Large intestine (tissue), 3 donors: ENCODE measurements at regions not wholly inside any gene's neighbourhood (a gene's known extent, or its start where the extent isn't known, plus 50 kb on each side); places are given as distances from the start of the nearest gene placed in this dataset.

Experiments
- DNase-seq, 2 donors: peaks; one replicate each; pipeline versions ENCODE4 v3.0.0 to v3.0.0-alpha.2; 2013
- H3K27ac ChIP-seq: one replicate; pipeline ENCODE4 v1.5.1; 2013; ENCODE audit warnings: low read length
- H3K27me3 ChIP-seq: 2 replicates; pipeline ENCODE4 v1.6.1; 2013; ENCODE audit warnings: low read length; ENCODE audit not compliant: control insufficient read depth, insufficient read depth
- H3K36me3 ChIP-seq: 2 replicates; pipeline ENCODE4 v1.6.1; 2013; ENCODE audit warnings: low read length; ENCODE audit not compliant: control insufficient read depth, insufficient read depth
- H3K4me1 ChIP-seq: one replicate; pipeline ENCODE4 v1.6.1; 2013; ENCODE audit warnings: low read length; ENCODE audit not compliant: control insufficient read depth, insufficient read depth
- H3K4me3 ChIP-seq: one replicate; pipeline ENCODE4 v1.5.1; 2013; ENCODE audit warnings: low read length
- H3K9me3 ChIP-seq: one replicate; pipeline ENCODE4 v1.6.1; 2013; ENCODE audit warnings: mild to moderate bottlenecking, low read depth, low read length, moderate library complexity; ENCODE audit not compliant: control insufficient read depth
- WGBS: methylation state at CpG from one replicate; pipeline ENCODE4 v1.1.5; 2013; ENCODE audit warnings: low lambda C conversion rate; ENCODE audit not compliant: insufficient coverage; 5-methylcytosine and 5-hydroxymethylcytosine counted together

DNA sequence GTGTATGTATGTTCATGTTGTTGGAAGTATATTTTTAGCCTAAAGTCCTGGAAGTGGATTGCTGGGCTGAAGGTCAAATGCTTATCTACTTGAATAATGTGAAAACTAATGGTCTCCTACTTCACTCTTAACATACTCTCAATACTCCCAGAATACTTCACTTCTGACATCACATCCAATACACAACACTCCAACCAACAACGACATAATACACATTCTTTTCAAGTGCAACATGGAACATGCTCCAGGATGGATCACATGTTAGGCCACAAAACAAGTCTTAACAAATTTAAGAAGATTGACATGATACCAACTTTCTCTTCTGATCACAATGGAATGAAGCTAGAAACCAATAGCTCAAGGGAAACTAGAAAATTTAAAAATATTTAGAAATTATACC lies 126.9 kb upstream of the ADCY1 start:
- Histone ChIP-seq H3K4me1 (no peaks in the 10 kb centered on the region), H3K36me3 (no peaks in the 10 kb centered on the region), H3K27me3 (no peaks in the 10 kb centered on the region), H3K4me3 (no peak overlapping the region), H3K9me3 (no peaks in the 10 kb centered on the region), H3K27ac (no peak overlapping the region)
- no peak for DNase-seq
- WGBS = 100% methylated on average over 1 of the region's 1 CpG

DNA sequence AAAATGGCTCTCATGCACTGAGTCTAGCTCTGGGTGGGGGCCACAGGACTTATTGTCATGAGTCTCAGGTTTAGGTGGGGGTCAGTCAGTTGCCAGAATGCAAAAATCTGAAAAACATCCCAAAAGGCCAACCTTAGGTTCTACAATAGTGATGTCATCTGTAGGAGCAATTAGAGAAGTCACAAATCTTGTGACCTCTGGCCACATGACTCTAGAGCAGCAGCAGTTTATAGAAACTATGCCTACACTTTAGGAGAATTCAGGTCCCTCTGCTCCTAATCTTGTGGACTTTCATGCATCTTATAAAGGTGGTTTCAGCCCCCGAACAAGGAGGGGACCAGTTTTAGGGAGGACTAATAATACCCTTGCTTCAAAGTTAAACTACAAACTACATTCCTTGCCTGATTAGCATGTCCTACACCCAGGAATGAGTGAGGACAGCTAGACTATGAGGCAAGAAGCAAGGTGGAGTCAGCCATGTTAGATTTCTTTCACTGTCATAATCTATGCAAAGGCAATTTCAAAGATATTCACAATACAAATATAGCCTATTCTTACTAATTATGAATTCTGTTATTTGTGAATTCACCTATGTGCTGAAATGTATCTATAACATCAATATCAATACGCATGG lies 123.5 kb upstream of the ADCY1 start:
- no peaks in the 10 kb centered on the region for H3K9me3 ChIP-seq
- H3K4me1 ChIP-seq = no peaks in the 10 kb centered on the region
- no peaks in the 10 kb centered on the region for H3K36me3 ChIP-seq
- no peaks in the 10 kb centered on the region for H3K27me3 ChIP-seq
- H3K4me3 ChIP-seq = no peak overlapping the region
- no peak overlapping the region for H3K27ac ChIP-seq
- DNase-seq = no peak
- no CpG with 5 or more reads among the region's 2 CpGs for WGBS

DNA sequence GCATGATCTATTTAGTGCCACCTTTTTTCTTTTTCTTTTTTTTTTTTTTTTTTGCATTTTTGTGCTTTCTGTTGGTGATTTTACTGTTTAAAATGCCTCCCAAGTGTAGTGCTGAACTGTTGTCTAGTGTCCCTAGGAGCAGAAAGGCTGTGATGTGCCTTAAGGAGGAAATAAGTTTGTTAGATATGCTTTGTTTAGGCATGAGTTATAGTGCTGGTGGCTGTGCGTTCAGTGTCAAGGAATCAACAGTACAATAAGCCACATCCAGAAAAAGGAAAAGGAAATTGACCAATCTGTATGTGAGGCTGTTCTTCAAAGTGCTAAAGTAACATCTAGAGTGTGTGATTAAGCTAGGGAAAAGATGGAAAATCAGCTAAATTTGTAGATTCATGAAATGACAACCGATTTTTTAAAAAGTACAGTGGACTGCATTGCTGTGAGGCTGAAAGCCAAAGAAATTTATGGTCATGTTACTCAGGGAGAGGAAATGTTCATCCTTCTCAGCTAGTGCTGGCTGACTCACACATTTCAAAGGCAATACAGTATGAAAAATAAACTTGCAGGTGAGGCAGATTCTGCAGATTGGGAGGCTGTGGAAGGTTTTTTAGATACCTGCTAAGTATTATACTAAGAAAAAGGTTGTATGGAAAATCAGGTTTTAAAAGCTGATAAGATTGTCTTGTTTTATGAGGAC lies 122.7 kb upstream of the ADCY1 start:
- Histone ChIP-seq H3K4me1 (no peaks in the 10 kb centered on the region), H3K27ac (no peak overlapping the region), H3K36me3 (no peaks in the 10 kb centered on the region), H3K27me3 (no peaks in the 10 kb centered on the region), H3K4me3 (no peak overlapping the region), H3K9me3 (no peaks in the 10 kb centered on the region)
- 90% methylated on average over 2 of the region's 2 CpGs for WGBS
- DNase-seq = no peak

DNA sequence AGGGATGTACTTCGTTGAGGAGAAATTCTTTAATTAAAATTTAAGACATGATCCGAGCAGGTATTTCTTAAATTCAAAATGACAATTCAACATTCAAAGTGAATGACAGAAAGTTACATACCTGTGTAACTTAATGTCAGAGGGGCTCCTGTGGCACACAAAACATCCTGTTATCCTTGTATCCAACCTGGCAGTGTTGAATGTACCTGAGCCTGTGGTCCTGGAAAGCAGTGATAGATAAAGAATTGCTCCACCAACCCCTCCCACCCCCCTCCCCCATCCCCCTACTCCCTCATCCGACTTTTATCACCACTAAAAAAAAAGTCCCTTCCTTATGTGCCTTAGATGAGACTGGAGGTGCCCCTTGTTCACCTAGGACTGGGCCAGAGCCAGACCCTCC lies 119.4 kb upstream of the ADCY1 start:
- no peak for DNase-seq
- Histone ChIP-seq H3K4me1 (no peaks in the 10 kb centered on the region), H3K9me3 (no peaks in the 10 kb centered on the region), H3K4me3 (no peak overlapping the region), H3K27me3 (no peaks in the 10 kb centered on the region), H3K27ac (no peak overlapping the region), H3K36me3 (no peaks in the 10 kb centered on the region)
- no CpG with 5 or more reads among the region's 3 CpGs for WGBS

DNA sequence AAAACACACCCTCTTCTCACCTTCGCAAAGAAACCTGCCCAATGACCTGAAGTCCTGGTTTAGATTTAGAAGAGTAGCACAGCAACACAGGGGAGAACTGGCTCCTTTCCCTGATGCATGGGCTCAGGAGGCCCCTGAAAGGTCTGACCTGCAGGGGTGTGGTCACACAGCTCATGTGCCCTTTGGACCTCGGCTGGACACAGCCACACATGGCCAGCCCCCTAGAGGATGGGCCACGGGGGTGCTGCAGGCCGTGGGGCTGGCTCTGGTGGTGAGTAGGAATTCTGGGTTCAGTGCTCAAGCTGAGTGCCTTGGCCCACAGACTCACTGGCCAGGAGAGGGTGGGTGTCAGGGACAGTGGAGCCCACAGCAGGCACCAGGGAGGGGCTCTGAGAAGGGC lies 118.5 kb upstream of the ADCY1 start:
- no peaks in the 10 kb centered on the region for H3K4me1 ChIP-seq
- no peaks in the 10 kb centered on the region for H3K27me3 ChIP-seq
- no peaks in the 10 kb centered on the region for H3K9me3 ChIP-seq
- H3K27ac ChIP-seq = no peak overlapping the region
- H3K4me3 ChIP-seq = no peak overlapping the region
- DNase-seq = no peak
- WGBS = no CpG with 5 or more reads among the region's 4 CpGs
- H3K36me3 ChIP-seq = no peaks in the 10 kb centered on the region

DNA sequence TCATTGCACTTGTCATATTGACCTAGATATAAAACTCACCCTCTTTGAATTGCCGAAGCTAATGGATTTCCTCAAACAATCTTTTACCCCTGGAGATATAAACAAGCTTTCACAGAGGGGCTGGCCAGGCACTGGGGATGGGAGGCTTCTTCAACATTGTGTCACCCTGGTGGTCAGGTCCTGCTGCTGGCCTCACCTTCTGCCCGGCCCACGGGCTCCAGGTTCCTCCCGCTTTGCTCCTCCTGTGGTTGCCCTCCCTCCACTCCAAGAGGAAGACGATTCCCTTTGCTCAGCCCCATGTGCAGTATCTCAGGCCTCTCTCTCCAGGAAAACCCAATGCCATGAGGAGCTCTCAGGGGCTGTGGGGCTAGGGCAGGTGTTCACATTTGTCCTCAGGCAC lies 118.1 kb upstream of the ADCY1 start:
- WGBS = no CpG with 5 or more reads among the region's 5 CpGs
- H3K4me3 ChIP-seq = no peak overlapping the region
- H3K4me1 ChIP-seq = no peaks in the 10 kb centered on the region
- no peaks in the 10 kb centered on the region for H3K9me3 ChIP-seq
- no peak for DNase-seq
- no peaks in the 10 kb centered on the region for H3K27me3 ChIP-seq
- no peak overlapping the region for H3K27ac ChIP-seq
- H3K36me3 ChIP-seq = no peaks in the 10 kb centered on the region

DNA sequence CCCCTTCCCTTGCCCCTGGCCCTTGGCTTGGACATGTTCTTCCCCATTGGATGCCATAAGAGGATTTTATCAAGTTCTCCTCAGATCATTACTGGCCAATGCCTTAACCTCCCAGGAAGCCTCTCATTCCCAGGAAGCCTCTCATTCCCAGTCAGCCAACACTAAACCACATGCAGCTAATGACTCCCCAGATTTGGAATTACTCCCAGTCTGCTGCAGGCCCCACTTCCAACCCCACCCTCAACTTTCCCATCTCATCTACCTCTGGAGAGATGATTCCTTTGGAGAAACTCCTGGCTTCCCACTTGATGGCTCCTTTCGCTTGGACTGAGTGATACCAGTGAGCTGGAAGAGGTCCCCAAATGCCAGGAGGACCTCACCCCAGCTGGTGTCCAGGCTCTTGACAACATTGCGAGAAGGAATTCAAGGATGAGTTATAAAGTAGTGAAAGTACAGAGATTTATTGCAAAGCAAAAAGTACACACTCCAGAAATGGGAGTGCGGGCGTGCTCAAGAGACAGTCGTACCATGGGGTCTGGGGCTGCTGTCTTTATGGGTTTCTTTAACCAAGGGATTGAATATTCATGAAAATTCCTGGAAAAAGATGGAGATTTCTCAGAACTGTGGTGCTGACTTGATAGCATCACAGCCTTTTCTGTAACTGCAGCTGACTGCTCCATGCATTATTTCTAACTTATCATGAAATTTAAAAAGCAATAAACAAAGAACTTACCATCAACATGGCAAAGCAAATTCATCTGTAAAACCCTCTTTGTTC lies 117.2 kb upstream of the ADCY1 start:
- no peak overlapping the region for H3K27ac ChIP-seq
- 100% methylated on average over 1 of the region's 5 CpGs for WGBS
- H3K36me3 ChIP-seq = no peaks in the 10 kb centered on the region
- H3K4me3 ChIP-seq = no peak overlapping the region
- H3K4me1 ChIP-seq = no peaks in the 10 kb centered on the region
- H3K27me3 ChIP-seq = no peaks in the 10 kb centered on the region
- no peak for DNase-seq
- no peaks in the 10 kb centered on the region for H3K9me3 ChIP-seq

DNA sequence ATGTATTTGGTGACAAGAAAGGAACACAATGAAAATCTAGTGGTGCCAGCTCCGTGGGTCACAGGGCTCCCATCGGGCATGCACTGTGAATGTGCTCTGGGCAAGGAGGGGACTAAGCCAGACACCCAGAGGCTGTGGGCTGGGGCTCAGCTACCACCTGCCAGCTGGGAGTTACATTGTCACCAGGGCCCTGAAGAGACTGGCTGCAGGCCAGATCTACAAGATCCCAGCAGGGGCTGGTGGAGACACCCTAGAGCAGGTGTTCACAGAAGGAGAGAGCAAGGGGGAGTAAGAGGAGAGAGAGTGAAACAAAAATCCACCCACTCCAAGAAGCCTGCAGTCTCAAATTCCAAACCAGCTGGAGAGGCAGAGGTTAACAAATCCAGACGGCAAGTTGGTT lies 116.6 kb upstream of the ADCY1 start:
- Histone ChIP-seq H3K4me1 (no peaks in the 10 kb centered on the region), H3K27me3 (no peaks in the 10 kb centered on the region), H3K9me3 (no peaks in the 10 kb centered on the region), H3K36me3 (no peaks in the 10 kb centered on the region), H3K4me3 (no peak overlapping the region), H3K27ac (no peak overlapping the region)
- no CpG with 5 or more reads among the region's 3 CpGs for WGBS
- DNase-seq = no peak

DNA sequence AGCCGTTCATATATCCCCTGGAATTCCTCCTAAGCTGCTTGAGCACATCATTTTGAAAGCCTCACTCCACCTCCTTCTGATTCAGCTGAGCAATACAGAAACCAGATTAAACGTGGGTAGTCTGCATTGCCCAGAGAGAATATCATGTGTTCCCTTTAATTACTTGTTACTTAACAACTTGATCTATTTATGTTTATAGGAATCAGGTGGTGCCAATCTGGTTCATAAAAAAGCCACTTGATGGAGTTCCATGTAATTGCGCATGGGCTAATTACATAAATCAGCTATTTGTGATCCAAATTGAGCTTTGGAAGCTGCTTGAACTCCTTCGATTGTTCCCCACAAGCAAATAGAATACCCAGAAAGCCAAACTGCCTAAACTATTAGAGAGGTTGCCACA lies 114.7 kb upstream of the ADCY1 start:
- no peak for DNase-seq
- no CpG with 5 or more reads among the region's 4 CpGs for WGBS

DNA sequence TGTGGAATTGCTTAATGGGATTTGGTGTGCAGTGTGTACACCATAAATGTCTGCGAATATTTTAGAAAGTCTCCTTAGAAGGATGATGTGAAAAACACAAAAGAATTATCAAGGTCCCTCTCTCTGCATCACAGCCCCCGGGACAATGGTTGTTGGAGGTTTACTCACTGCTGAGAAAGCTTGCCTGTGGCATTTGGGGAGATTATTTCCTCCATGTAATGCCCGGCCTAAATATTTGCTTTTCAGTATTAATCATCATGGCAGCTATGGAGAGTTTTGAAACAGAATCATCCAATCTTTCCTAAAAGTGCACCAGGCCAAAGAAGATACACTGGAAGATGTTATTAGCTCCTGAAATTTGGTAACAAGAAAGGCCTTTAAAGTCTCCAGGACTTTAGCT lies 113.8 kb upstream of the ADCY1 start:
- no peaks in the 10 kb centered on the region for H3K9me3 ChIP-seq
- DNase-seq = no peak
- no peaks in the 10 kb centered on the region for H3K27me3 ChIP-seq
- H3K4me1 ChIP-seq = no peaks in the 10 kb centered on the region
- H3K4me3 ChIP-seq = no peak overlapping the region
- H3K36me3 ChIP-seq = no peaks in the 10 kb centered on the region
- no CpG with 5 or more reads among the region's 3 CpGs for WGBS
- H3K27ac ChIP-seq = no peak overlapping the region

More for the DNA sequence above, 114.7 kb upstream of the ADCY1 start:
- H3K27me3 ChIP-seq = no peaks in the 10 kb centered on the region
- H3K36me3 ChIP-seq = no peaks in the 10 kb centered on the region
- no peak overlapping the region for H3K4me3 ChIP-seq
- H3K27ac ChIP-seq = no peak overlapping the region
- H3K4me1 ChIP-seq = no peaks in the 10 kb centered on the region
- no peaks in the 10 kb centered on the region for H3K9me3 ChIP-seq
